ENCODE measurements at regions not wholly inside any gene's neighbourhood (a gene's known extent, or its start where the extent isn't known, plus 50 kb on each side); places are given as distances from the start of the nearest gene placed in this dataset.

DNA sequence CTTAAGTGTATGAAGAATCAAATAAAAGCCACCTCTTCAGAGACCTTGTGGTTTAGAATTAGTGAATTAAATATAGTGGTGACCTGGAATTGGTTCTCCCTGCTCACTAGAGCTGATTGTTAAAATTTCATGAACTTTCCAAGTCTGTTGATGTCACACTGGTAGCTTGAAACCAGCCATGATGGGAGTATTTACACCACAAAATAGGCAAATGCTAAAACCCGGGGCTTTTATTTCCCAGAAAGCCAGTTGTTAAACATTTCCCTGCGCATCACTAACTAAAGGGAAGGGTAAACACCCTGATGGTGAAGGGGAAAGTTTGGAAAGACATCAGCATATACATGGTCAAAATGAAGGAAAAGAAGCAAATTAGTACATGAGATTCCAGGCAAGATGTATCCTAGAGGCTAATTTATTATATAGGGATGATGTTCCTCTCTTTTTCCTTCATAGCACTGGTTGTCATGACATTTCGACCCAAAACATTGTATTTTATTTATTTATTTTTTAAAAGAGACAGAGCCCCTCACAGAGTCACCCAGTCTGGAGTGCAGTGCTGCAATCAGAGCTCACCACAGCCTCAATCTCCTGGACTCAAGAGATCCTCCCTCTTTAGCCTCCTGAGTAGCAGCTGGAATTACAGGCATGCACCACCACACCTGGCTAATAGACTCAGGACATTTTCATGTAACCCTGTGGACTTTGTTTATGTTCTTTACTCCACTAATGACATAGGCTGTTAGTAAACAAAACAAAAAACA lies 123.2 kb downstream of the RIN2 start:
- 87 to 95% (median 89%) methylated on average over 3 of the region's 3 CpGs for WGBS, 5 donors
- TF ChIP-seq EP300 (IDR thresholded peaks at IDR 0.05) (no peak), POLR2AphosphoS5 (IDR thresholded peaks at IDR 0.05) (no peak), POLR2A (IDR thresholded peaks at IDR 0.05) (no peak)
- TF ChIP-seq, protein P1, sequence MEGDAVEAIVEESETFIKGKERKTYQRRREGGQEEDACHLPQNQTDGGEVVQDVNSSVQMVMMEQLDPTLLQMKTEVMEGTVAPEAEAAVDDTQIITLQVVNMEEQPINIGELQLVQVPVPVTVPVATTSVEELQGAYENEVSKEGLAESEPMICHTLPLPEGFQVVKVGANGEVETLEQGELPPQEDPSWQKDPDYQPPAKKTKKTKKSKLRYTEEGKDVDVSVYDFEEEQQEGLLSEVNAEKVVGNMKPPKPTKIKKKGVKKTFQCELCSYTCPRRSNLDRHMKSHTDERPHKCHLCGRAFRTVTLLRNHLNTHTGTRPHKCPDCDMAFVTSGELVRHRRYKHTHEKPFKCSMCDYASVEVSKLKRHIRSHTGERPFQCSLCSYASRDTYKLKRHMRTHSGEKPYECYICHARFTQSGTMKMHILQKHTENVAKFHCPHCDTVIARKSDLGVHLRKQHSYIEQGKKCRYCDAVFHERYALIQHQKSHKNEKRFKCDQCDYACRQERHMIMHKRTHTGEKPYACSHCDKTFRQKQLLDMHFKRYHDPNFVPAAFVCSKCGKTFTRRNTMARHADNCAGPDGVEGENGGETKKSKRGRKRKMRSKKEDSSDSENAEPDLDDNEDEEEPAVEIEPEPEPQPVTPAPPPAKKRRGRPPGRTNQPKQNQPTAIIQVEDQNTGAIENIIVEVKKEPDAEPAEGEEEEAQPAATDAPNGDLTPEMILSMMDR (IDR thresholded peaks at IDR 0.05): no peak
- no peak for DNase-seq
- intact Hi-C loops (cut with DNase I; ENCODE audit: low total_unique reads): loop anchor here (10.0 kb wide), 1 partner anchor 96 kb away; no protein-coding TSS in a partner anchor
- Histone ChIP-seq H3K4me3 (no peak overlapping the region), H3K36me3 (no peaks in the 10 kb centered on the region), H3K9me3 (no peaks in the 10 kb centered on the region), H3K4me1 (peaks cover 6 to 25% (median 19%) of the 10 kb centered on the region in 4 donors), H3K27ac (peak overlapping the region in 3 of 5 donors; percentile 54 to 74 (median 63)), H3K27me3 (no peaks in the 10 kb centered on the region)

DNA sequence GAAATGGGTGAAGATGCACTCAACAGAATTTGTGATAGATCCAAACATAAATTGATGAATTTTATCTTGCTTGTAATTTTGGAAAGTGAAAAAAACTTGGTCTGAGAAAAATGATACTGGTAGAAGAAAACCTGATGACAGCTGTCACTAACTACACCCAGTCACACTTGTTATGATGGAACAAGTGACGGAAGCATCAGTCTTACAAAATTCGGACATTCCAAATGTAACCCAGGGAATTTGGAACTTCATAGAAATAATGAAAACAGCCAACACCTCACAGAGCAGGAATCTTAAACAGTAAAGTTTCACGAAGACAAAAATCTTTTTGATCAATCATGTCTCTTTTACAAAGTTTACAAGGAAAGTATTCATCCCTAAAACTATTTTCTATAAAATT lies 123.9 kb downstream of the RIN2 start:
- Histone ChIP-seq H3K4me3 (no peak overlapping the region), H3K9me3 (no peaks in the 10 kb centered on the region), H3K36me3 (no peaks in the 10 kb centered on the region), H3K27ac (no peak overlapping the region), H3K27me3 (no peaks in the 10 kb centered on the region), H3K4me1 (peaks cover 10 to 32% (median 22%) of the 10 kb centered on the region in 4 donors)
- 76 to 96% (median 92%) methylated on average over 3 of the region's 3 CpGs for WGBS, 5 donors
- DNase-seq: no peak
- intact Hi-C loops (cut with DNase I; ENCODE audit: low total_unique reads): loop anchor here (10.0 kb wide), 1 partner anchor 97 kb away; no protein-coding TSS in a partner anchor
- TF ChIP-seq EP300 (IDR thresholded peaks at IDR 0.05) (no peak), POLR2AphosphoS5 (IDR thresholded peaks at IDR 0.05) (no peak), POLR2A (IDR thresholded peaks at IDR 0.05) (no peak)
- TF ChIP-seq, protein P1 (IDR thresholded peaks at IDR 0.05): no peak

DNA sequence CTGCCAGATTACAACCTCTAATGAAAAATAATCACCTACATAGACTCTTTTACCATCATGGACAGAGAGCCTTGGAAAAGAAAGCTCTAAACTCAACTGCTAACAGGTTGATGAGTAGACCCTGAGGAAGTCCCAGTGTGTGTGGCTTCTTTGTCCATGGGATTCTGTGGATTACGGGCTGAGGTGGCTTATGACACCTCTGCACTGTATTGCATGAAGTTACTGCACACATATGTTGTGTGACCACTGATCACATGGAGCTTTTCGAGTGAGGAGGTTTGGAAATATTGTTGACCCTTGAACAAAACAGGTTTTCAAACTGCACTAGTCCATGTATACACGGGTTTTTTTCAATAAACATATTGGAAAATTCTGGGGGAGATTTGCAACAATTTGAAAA lies 124.4 kb downstream of the RIN2 start:
- whole genome bisulfite sequencing, 5 donors: 74 to 95% (median 90%) methylated on average over 3 of the region's 3 CpGs
- no peaks in the 10 kb centered on the region for H3K9me3 ChIP-seq
- intact Hi-C loops (cut with DNase I; ENCODE audit: low total_unique reads): loop anchor here (10.0 kb wide), 1 partner anchor 98 kb away; no protein-coding TSS in a partner anchor
- H3K27ac ChIP-seq: no peak overlapping the region
- H3K4me3 ChIP-seq: no peak overlapping the region
- H3K4me1 ChIP-seq: peaks cover 14 to 36% (median 24%) of the 10 kb centered on the region in 4 donors
- H3K27me3 ChIP-seq: no peaks in the 10 kb centered on the region
- no peaks in the 10 kb centered on the region for H3K36me3 ChIP-seq
- DNase-seq: no peak
- TF ChIP-seq POLR2A (IDR thresholded peaks at IDR 0.05) (no peak), EP300 (IDR thresholded peaks at IDR 0.05) (no peak), POLR2AphosphoS5 (IDR thresholded peaks at IDR 0.05) (no peak)
- TF ChIP-seq, protein P1 (IDR thresholded peaks at IDR 0.05): no peak

DNA sequence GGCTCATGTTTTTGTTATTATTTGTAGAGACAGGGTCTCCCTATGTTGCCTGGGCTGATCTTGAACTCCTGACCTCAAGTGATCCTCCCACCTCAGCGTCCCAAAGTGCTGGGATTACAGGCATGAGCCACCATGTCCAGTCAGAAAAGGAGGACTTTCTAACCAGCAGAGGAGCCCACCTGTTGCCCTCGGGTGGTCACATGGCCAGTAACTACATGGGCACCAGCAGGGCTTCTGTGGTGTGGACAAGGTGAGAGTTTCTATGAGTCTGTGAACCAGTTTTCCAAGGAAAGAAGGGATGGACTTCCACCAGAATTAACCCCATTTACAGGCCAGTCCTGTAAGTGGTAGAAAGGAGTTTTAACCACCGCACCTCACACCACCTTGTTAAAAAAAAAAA lies 125.4 kb downstream of the RIN2 start:
- H3K27ac ChIP-seq: no peak overlapping the region
- H3K9me3 ChIP-seq: no peaks in the 10 kb centered on the region
- intact Hi-C loops (cut with DNase I; ENCODE audit: low total_unique reads): loop anchor here (10.0 kb wide), 1 partner anchor 99 kb away; no protein-coding TSS in a partner anchor
- 85 to 99% (median 95%) methylated on average over 3 of the region's 3 CpGs for WGBS, 5 donors
- no peak overlapping the region for H3K4me3 ChIP-seq
- H3K36me3 ChIP-seq: no peaks in the 10 kb centered on the region
- no peaks in the 10 kb centered on the region for H3K27me3 ChIP-seq
- H3K4me1 ChIP-seq: peaks cover 23 to 47% (median 35%) of the 10 kb centered on the region in 4 donors
- TF ChIP-seq, protein P1 (IDR thresholded peaks at IDR 0.05): no peak
- no peak for TF ChIP-seq POLR2A (IDR thresholded peaks at IDR 0.05)
- TF ChIP-seq EP300 (IDR thresholded peaks at IDR 0.05): no peak
- TF ChIP-seq POLR2AphosphoS5 (IDR thresholded peaks at IDR 0.05): no peak
- no peak for DNase-seq

Data from stomach (tissue), 8 donors.